GM23338 (cell line): ENCODE measurements at regions not wholly inside any gene's neighbourhood (a gene's known extent, or its start where the extent isn't known, plus 50 kb on each side); places are given as distances from the start of the nearest gene placed in this dataset.

ENCODE experiments used
- ATAC-seq: fragments of 200-7000 bp; cut with Tn5 transposase; 3 replicates; pipeline ENCODE4 v1.9.1; 2020
- DNase-seq: peaks from one replicate; pipeline ENCODE4 v3.0.0-alpha.2; 2015; ENCODE audit warnings: low spot score
- H2AFZ ChIP-seq: fragments of 200-600 bp; sonication (generic); 2 replicates; pipeline ENCODE4 v1.8.0; 2016; ENCODE audit warnings: antibody characterized with exemption, mild to moderate bottlenecking, moderate library complexity
- H3F3A ChIP-seq: fragments of 200-600 bp; sonication (generic); replicated peaks from 2 replicates; pipeline ENCODE4 v1.8.0; 2017; ENCODE audit warnings: antibody characterized with exemption, mixed run types, low read depth
- H3K27ac ChIP-seq: fragments of 200-600 bp; sonication (generic); 2 replicates; pipeline ENCODE4 v1.6.1; 2016; ENCODE audit warnings: low read depth
- H3K27me3 ChIP-seq: fragments of 200-600 bp; sonication (generic); 2 replicates; pipeline ENCODE4 v1.8.0; 2016; ENCODE audit warnings: mild to moderate bottlenecking, mixed run types, moderate library complexity; ENCODE audit not compliant: insufficient read depth
- H3K36me3 ChIP-seq: fragments of 200-600 bp; sonication (generic); 2 replicates; pipeline ENCODE4 v1.8.0; 2016; ENCODE audit warnings: mild to moderate bottlenecking; ENCODE audit not compliant: insufficient read depth
- H3K4me1 ChIP-seq: fragments of 200-600 bp; sonication (generic); 2 replicates; pipeline ENCODE4 v1.8.0; 2016; ENCODE audit warnings: mild to moderate bottlenecking, moderate library complexity; ENCODE audit not compliant: insufficient read depth
- H3K4me2 ChIP-seq: fragments of 200-600 bp; sonication (generic); 2 replicates; pipeline ENCODE4 v1.7.1; 2017; ENCODE audit warnings: mixed run types
- H3K4me3 ChIP-seq: fragments of 200-600 bp; sonication (generic); 2 replicates; pipeline ENCODE4 v1.6.1; 2016; ENCODE audit warnings: mixed run types
- H3K79me2 ChIP-seq: fragments of 200-600 bp; sonication (generic); replicated peaks from 2 replicates; pipeline ENCODE4 v1.8.0; 2017; ENCODE audit warnings: mild to moderate bottlenecking; ENCODE audit not compliant: insufficient read depth
- H3K9me2 ChIP-seq: fragments of 200-600 bp; sonication (generic); 2 replicates; pipeline ENCODE4 v1.8.0; 2017; ENCODE audit not compliant: insufficient read depth
- H4K20me1 ChIP-seq: fragments of 200-600 bp; sonication (generic); replicated peaks from 2 replicates; pipeline ENCODE4 v1.8.0; 2017; ENCODE audit warnings: mild to moderate bottlenecking; ENCODE audit not compliant: insufficient read depth
- H3K27ac Mint-ChIP-seq: 2 replicates; pipeline ENCODE4 v1.8.0; 2020; ENCODE audit warnings: inconsistent platforms, mild to moderate bottlenecking, moderate library complexity, mixed read lengths
- H3K27me3 Mint-ChIP-seq: 3 replicates; pipeline ENCODE4 v1.8.0; 2022; ENCODE audit warnings: low read depth, mild to moderate bottlenecking, moderate library complexity, mixed read lengths, inconsistent platforms; ENCODE audit not compliant: insufficient read depth, poor library complexity
- H3K36me3 Mint-ChIP-seq: 3 replicates; pipeline ENCODE4 v1.8.0; 2021; ENCODE audit warnings: low read depth, mild to moderate bottlenecking, inconsistent platforms, moderate library complexity, mixed read lengths
- H3K4me1 Mint-ChIP-seq: 3 replicates; pipeline ENCODE4 v1.8.0; 2020; ENCODE audit warnings: mild to moderate bottlenecking, inconsistent platforms, mixed read lengths
- H3K4me3 Mint-ChIP-seq: 3 replicates; pipeline ENCODE4 v1.8.0; 2021; ENCODE audit warnings: moderate library complexity, mild to moderate bottlenecking, inconsistent platforms, mixed read lengths
- H3K9me3 Mint-ChIP-seq: 3 replicates; pipeline ENCODE4 v1.8.0; 2020; ENCODE audit warnings: moderate library complexity, mild to moderate bottlenecking, inconsistent platforms, mixed read lengths
- CREB1 ChIP-seq: fragments of 250-450 bp; sonication (Bioruptor Pico); IDR thresholded peaks from 2 replicates; pipeline ENCODE4 v1.5.0; 2020; ENCODE audit warnings: low read depth, mild to moderate bottlenecking, moderate library complexity
- ETS1 ChIP-seq: IDR thresholded peaks from 2 replicates; pipeline ENCODE4 v1.6.1; 2016; ENCODE audit warnings: antibody characterized with exemption
- JUNB ChIP-seq: IDR thresholded peaks from one replicate; pipeline ENCODE4 v1.6.1; 2016; ENCODE audit warnings: antibody characterized with exemption; ENCODE audit not compliant: unreplicated experiment
- POLR2AphosphoS5 ChIP-seq: IDR thresholded peaks from 2 replicates; pipeline ENCODE4 v1.6.1; 2016; ENCODE audit warnings: antibody characterized with exemption, low read depth
- STAT1 ChIP-seq: IDR thresholded peaks from one replicate; pipeline ENCODE4 v1.6.1; 2016; ENCODE audit warnings: antibody characterized with exemption; ENCODE audit not compliant: unreplicated experiment
- TF ChIP-seq, protein P1 (sequence below): fragments of 250-450 bp; sonication (Bioruptor Pico); IDR thresholded peaks from 2 replicates; pipeline ENCODE4 v1.5.0; 2020; ENCODE audit warnings: mild to moderate bottlenecking, moderate library complexity

DNA sequence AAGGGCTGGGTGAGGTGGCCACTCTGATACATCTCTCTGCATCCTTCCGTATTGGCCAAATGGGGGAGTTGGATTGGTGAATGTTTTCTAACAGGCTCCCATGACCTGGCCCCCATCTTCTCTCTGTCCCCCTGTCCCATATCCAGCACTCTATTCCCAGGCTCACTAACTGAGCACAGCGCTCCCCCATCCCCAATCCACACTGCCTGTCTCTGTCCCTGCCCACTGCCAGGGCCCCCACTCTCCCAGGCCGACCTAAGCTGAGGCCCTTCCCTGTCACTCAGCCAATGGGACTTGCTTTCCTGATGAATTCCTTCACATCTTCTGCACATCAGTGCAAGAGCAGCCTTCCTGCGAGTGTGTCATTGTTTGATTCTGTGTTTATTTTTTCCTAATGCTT is 216.8 kb upstream of the MYT1L start (continued):
- TF ChIP-seq, protein P1, sequence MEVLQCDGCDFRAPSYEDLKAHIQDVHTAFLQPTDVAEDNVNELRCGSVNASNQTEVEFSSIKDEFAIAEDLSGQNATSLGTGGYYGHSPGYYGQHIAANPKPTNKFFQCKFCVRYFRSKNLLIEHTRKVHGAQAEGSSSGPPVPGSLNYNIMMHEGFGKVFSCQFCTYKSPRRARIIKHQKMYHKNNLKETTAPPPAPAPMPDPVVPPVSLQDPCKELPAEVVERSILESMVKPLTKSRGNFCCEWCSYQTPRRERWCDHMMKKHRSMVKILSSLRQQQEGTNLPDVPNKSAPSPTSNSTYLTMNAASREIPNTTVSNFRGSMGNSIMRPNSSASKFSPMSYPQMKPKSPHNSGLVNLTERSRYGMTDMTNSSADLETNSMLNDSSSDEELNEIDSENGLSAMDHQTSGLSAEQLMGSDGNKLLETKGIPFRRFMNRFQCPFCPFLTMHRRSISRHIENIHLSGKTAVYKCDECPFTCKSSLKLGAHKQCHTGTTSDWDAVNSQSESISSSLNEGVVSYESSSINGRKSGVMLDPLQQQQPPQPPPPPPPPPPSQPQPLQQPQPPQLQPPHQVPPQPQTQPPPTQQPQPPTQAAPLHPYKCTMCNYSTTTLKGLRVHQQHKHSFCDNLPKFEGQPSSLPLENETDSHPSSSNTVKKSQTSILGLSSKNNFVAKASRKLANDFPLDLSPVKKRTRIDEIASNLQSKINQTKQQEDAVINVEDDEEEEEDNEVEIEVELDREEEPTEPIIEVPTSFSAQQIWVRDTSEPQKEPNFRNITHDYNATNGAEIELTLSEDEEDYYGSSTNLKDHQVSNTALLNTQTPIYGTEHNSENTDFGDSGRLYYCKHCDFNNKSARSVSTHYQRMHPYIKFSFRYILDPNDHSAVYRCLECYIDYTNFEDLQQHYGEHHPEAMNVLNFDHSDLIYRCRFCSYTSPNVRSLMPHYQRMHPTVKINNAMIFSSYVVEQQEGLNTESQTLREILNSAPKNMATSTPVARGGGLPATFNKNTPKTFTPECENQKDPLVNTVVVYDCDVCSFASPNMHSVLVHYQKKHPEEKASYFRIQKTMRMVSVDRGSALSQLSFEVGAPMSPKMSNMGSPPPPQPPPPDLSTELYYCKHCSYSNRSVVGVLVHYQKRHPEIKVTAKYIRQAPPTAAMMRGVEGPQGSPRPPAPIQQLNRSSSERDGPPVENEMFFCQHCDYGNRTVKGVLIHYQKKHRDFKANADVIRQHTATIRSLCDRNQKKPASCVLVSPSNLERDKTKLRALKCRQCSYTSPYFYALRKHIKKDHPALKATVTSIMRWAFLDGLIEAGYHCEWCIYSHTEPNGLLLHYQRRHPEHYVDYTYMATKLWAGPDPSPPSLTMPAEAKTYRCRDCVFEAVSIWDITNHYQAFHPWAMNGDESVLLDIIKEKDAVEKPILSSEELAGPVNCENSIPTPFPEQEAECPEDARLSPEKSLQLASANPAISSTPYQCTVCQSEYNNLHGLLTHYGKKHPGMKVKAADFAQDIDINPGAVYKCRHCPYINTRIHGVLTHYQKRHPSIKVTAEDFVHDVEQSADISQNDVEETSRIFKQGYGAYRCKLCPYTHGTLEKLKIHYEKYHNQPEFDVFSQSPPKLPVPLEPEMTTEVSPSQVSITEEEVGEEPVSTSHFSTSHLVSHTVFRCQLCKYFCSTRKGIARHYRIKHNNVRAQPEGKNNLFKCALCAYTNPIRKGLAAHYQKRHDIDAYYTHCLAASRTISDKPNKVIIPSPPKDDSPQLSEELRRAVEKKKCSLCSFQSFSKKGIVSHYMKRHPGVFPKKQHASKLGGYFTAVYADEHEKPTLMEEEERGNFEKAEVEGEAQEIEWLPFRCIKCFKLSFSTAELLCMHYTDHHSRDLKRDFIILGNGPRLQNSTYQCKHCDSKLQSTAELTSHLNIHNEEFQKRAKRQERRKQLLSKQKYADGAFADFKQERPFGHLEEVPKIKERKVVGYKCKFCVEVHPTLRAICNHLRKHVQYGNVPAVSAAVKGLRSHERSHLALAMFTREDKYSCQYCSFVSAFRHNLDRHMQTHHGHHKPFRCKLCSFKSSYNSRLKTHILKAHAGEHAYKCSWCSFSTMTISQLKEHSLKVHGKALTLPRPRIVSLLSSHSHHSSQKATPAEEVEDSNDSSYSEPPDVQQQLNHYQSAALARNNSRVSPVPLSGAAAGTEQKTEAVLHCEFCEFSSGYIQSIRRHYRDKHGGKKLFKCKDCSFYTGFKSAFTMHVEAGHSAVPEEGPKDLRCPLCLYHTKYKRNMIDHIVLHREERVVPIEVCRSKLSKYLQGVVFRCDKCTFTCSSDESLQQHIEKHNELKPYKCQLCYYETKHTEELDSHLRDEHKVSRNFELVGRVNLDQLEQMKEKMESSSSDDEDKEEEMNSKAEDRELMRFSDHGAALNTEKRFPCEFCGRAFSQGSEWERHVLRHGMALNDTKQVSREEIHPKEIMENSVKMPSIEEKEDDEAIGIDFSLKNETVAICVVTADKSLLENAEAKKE (CRISPR knock-in tag), result no peak
- TF ChIP-seq ETS1, result no peak

GRCh38 chr2:2547451-2547850 is 216.4 kb upstream of the MYT1L start:
- Histone ChIP-seq H3K4me3 (no peak overlapping the region), H3K36me3 (no peaks in the 10 kb centered on the region), H4K20me1 (no peaks in the 10 kb centered on the region), H3K4me1 (peaks cover 6% of the 10 kb centered on the region; the same call in 1 of the 2 replicates), H3K4me2 (no peak overlapping the region), H3F3A (no peaks in the 10 kb centered on the region), H3K27ac (no peak overlapping the region), H3K9me2 (0 out of 2 replicates have a peak, but pooled peaks cover 4% of the 10 kb centered on the region), H3K79me2 (no peaks in the 10 kb centered on the region), H2AFZ (no peak overlapping the region), H3K27me3 (no peaks in the 10 kb centered on the region)
- Mint-ChIP-seq H3K27me3 (peaks cover 6% of the 10 kb centered on the region), H3K36me3 (0 out of 3 replicates have a peak, but pooled peaks cover 4% of the 10 kb centered on the region), H3K9me3 (peaks cover 21% of the 10 kb centered on the region), H3K27ac (no peak overlapping the region), H3K4me1 (peaks cover 4% of the 10 kb centered on the region; the same call in 2 of the 3 replicates), H3K4me3 (no peak overlapping the region)
- ATAC-seq (no peak), DNase-seq (no peak)
- TF ChIP-seq ETS1, result no peak
- no peak for TF ChIP-seq POLR2AphosphoS5
- TF ChIP-seq, protein P1 (CRISPR knock-in tag), result no peak
- no peak for TF ChIP-seq CREB1 (CRISPR knock-in tag)
- no peak for TF ChIP-seq STAT1
- TF ChIP-seq JUNB, result no peak
